Hippocampal formation (tissue), 2 donors: ENCODE measurements at regions not wholly inside any gene's neighbourhood (a gene's known extent, or its start where the extent isn't known, plus 50 kb on each side); places are given as distances from the start of the nearest gene placed in this dataset.
"Not testable (repeated sequence)": the region's sequence is repeated elsewhere in the genome, so short reads cannot be mapped to it uniquely, and the experiment has no call there.

Source experiments
- DNase-seq, 2 donors: peaks; one replicate each; lab custom pipeline; 2025; lab: John Stamatoyannopoulos, UW

DNA sequence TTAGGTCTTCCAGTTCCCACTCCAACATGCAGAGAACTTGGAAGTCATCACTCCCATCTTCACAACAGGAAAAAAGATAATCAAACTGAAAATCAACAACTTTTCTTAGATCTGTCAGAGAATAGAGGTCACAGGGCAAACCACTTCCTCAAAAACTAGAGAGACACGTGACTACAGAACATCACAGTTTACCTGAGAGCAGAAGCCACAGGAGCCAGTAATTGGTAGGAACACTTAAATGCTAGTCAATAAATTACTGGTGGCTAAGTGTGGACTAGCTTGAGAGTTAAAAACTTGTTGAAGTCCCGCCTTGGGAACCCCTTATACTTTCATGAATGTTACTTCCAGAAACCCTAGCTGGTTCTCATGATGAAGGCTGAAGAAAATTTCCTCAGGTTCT lies 81.1 kb downstream of the THSD1 start:
- not testable (repeated sequence) for DNase-seq

- no peak for DNase-seq
Measured at GRCh38 chr13:52319876-52320275, 86.1 kb downstream of the THSD1 start.

DNA sequence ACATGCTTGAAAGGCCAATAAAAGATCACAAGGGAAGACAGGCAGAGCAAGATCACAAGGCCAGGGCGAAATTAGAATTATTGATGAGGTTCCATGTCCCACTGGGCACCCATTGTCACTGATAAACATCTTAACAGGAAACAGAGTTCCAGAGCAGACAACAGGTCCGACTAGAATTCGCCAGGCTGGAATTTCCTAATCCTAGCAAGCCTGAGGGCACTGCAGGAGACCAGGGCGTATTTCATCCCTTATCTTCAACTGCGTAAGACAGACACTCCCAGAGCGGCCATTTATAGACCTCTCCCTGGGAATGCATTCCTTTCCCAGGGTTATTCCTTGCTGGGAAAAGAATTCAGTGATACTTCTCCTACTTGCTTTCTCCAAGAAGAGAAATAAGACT lies 96.1 kb downstream of the THSD1 start:
- not testable (repeated sequence) for DNase-seq

DNA sequence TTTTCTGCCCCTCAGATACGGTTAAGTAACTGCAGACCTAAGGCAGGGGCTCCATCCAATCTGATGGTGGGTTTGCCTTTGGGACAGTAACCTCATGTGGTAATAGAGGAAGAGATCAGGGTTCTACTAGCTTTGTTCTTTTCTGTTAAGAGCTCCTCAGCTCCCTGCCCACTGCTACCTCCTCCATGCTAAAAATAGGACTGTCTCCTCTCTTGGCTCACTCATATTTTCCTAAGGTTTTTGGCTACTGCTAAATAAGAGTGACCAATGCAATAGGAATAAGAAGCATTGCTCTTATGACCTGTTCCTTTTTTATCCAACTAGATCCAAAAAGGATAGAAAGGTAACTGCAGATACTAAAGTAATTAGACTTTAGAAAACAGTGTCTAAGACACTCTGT lies 99.6 kb downstream of the THSD1 start:
- DNase-seq: not testable (repeated sequence)

- not testable (repeated sequence) for DNase-seq
Measured at GRCh38 chr13:52303098-52303497, 102.9 kb downstream of the THSD1 start.

DNA sequence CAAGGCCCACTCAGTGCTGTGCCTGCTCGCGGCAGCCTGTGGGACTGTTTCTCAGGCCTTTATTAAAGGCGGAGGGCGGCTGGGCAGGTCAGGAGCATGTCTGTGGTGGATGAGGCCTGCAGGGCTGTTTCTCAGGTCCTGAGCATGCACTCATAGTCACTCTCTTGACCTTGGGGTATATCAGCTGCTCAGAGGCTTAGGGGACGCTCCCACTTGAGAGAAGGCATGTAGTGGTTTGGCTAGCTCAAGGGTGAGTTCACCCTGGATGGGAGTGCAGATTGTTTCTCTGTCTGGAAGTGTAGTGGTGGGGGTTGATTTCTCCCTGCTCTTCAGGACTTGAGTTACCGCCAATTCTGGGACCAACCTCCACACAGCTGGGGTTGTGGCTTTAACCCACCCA lies 103.3 kb downstream of the THSD1 start:
- DNase-seq: not testable (repeated sequence)

DNA sequence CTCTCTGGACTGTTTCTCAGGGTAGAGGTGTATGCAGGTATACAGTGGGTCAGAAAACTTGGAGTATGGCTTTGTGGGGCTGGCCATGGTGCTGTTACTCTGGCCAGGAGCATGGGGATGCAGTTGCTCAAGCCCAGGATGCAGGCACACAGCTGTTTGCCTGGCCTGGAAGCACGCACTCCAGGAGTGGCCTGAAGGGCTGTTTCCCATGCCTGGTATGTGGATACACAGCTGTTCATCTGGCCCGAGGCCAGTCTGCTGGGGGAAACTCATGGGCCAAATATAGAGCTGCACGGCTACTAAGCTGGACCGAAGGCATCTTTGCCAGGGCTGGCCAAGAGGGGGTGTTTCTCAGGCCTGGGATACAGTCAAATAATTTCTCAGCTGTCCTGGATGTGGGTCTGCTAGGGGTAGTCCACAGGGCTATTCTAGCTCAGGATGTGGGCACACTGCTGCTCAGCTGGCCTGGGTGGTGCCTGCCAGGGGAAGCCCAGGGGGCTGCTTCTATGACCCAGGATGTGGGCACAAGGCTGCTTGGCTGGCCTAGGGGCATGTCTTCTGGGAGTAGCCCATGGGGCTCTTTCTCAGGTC lies 104.1 kb downstream of the THSD1 start:
- not testable (repeated sequence) for DNase-seq

- DNase-seq: not testable (repeated sequence)
Measured at GRCh38 chr13:52298079-52298661, 107.8 kb downstream of the THSD1 start.

DNA sequence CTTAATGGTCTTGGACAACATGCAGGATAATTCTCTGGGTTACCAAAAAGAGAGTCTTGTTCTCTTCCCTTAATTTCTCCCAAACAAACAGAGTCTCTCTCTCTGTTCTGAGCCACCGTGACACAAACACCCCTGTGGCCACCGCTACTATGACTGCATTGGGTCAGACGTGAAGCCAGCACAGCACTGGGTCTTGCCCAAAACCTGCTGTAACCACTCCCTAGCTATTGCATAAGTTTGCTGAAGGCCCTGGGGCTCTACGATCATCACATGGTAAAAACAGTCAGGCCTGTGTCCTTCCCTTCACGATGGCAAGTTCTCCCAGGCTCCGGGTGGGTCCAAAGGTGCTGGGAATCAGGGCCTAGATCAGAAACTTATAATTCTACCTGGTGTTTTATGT lies 117.1 kb downstream of the THSD1 start:
- not testable (repeated sequence) for DNase-seq

- not testable (repeated sequence) for DNase-seq
Measured at GRCh38 chr13:52281387-52281786, 122.0 kb upstream of the NEK3 start.

DNA sequence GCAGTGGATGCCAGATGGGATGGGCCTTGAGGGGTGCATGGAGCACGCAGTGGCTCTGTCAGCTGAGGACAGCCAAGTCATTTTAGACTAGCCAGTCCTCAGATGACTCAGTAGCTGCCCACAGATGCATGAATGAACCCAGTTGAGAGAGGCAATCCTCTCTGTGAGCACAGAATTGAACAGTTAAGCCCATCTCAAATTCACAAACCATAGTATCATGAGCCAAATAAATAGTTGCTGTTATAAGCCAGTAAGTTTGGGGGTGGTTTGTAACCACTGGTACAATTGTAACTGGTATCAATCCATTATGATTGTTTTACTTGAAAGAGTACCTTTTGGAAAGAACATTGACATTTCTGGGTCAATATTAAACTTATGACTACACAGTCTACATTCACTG lies 120.0 kb upstream of the NEK3 start:
- DNase-seq: not testable (repeated sequence)

- not testable (repeated sequence) for DNase-seq
Measured at GRCh38 chr13:52254299-52254698, 94.9 kb upstream of the NEK3 start.

GRCh38 chr13:52240752-52241151 lies 81.4 kb upstream of the NEK3 start:
- DNase-seq: not testable (repeated sequence)

GRCh38 chr13:52235900-52236595 lies 76.7 kb upstream of the NEK3 start:
- peak; percentile 13 to 20 for DNase-seq

GRCh38 chr13:52234928-52235327 lies 75.5 kb upstream of the NEK3 start:
- DNase-seq: not testable (repeated sequence)

GRCh38 chr13:52223063-52223462 lies 63.7 kb upstream of the NEK3 start:
- not testable (repeated sequence) for DNase-seq

- DNase-seq: not testable (repeated sequence)
Measured at GRCh38 chr13:52213920-52214319, 54.5 kb upstream of the NEK3 start.

GRCh38 chr13:52212886-52213285 lies 53.5 kb upstream of the NEK3 start:
- not testable (repeated sequence) for DNase-seq

DNA sequence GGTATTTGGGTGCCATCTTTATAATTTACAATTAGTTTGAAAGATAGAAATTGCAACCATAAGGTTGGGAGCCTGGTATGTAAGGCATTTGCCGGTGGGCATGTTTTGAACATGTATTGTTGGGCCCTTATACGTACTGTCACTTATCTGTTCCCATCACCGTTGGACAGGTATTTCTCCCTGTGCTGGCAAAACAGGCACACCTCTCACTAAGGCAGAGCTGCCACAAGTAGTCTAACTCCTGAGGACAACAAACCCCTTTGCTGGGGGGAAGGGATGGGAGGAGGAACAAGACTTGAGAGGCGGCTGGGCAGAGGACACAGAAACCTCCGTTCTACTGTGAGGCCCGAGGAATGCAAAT lies 52.0 kb upstream of the NEK3 start:
- not testable (repeated sequence) for DNase-seq

DNA sequence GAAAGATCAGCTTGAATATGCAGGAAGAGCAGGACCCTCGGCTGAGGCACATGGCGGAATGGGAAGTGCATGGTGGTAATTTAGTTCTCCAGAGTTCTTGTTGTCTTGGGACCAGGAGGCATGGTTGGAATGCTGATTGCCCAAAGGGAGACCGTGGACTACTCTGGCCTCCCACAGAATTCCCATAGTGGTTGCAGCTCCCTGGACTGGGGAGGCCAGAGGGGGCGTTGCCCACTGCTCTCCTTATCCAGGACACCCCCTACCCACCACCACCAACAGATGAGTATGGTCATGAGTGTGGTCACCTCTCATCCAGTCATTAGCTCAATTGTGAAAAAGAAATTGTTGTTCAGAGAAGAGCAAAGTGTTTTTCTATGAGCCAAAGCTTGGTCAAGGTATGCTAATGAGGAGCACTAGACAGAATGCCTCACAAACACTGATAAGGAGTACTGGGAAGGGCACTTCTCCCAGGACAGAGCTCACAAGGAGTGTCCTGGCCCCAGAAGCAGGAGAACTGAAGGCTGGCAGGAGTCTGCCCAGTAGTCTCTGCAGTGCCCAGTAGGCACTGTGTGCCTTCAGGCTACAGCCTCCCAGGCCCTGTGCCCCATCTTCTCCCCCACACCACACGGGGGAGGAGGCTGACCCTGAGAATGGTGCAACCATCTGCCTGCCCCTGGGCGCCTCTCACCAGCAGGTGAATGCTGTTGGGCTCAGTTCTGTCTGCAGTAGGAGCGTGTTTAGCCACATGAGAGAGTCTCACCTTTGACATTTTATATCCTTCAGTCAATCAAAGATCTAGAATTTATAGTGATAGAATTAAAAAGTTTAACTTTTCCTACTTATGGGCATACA lies 51.4 kb upstream of the NEK3 start:
- DNase-seq: not testable (repeated sequence)
